ENCODE measurements at regions not wholly inside any gene's neighbourhood (a gene's known extent, or its start where the extent isn't known, plus 50 kb on each side); places are given as distances from the start of the nearest gene placed in this dataset.
"Not testable (repeated sequence)": the region's sequence is repeated elsewhere in the genome, so short reads cannot be mapped to it uniquely, and the experiment has no call there.

DNA sequence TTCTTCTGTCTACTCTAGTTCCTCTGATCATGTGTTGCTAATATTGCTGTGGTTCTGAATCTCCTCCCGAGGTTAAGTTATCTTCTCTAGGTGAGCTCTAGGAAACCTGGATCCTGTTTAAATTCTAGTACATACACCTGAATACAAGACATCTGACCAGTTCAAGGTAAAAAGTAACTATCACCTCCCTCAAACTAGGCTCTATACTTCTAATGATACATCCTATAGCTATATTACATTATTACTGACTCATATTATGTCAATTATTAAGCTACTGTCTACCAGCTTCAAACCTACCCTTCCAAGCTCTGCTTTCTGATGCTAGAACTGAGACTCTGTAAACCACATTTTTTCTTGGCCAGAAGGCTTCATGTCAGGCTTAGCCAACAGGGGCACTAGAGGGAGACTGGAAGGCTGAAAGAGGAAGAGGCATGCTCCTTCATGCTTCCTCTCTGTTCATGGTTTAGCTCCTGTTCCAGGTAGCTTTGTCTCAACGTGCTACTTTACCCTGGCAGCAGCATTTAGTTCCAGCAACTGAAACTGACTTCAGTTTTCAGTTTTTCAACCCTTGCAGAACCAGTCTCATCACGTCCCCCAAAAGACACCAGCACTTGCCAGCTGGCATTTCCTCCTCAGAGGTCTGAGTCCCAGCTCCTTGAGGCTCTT is 148.4 kb upstream of the TOP1 start:
- peaks cover 8% of the 10 kb centered on the region for H3K9me3 Mint-ChIP-seq (ENCODE audit: low read depth)
- H3K36me3 Mint-ChIP-seq (ENCODE audit: low read depth) = peaks cover 3% of the 10 kb centered on the region
- TF ChIP-seq, protein P1, sequence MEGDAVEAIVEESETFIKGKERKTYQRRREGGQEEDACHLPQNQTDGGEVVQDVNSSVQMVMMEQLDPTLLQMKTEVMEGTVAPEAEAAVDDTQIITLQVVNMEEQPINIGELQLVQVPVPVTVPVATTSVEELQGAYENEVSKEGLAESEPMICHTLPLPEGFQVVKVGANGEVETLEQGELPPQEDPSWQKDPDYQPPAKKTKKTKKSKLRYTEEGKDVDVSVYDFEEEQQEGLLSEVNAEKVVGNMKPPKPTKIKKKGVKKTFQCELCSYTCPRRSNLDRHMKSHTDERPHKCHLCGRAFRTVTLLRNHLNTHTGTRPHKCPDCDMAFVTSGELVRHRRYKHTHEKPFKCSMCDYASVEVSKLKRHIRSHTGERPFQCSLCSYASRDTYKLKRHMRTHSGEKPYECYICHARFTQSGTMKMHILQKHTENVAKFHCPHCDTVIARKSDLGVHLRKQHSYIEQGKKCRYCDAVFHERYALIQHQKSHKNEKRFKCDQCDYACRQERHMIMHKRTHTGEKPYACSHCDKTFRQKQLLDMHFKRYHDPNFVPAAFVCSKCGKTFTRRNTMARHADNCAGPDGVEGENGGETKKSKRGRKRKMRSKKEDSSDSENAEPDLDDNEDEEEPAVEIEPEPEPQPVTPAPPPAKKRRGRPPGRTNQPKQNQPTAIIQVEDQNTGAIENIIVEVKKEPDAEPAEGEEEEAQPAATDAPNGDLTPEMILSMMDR (IDR thresholded peaks at IDR 0.05) = no peak
- H3K27ac Mint-ChIP-seq (ENCODE audit: unreplicated experiment) = no peak overlapping the region
- DNase-seq (ENCODE audit: low spot score) = no peak
- H3K4me1 Mint-ChIP-seq (ENCODE audit: low read depth) = peaks cover 3% of the 10 kb centered on the region
- H3K27me3 Mint-ChIP-seq (ENCODE audit: low read depth) = peaks cover 3% of the 10 kb centered on the region
- H3K4me3 Mint-ChIP-seq (ENCODE audit: unreplicated experiment) = no peak overlapping the region

- Mint-ChIP-seq H3K27ac (ENCODE audit: unreplicated experiment) (peak overlapping the region; percentile 23), H3K36me3 (ENCODE audit: low read depth) (peaks cover 3% of the 10 kb centered on the region), H3K9me3 (ENCODE audit: low read depth) (peaks cover 8% of the 10 kb centered on the region), H3K4me1 (ENCODE audit: low read depth) (peaks cover 3% of the 10 kb centered on the region), H3K4me3 (ENCODE audit: unreplicated experiment) (no peak overlapping the region), H3K27me3 (ENCODE audit: low read depth) (peaks cover 7% of the 10 kb centered on the region)
- DNase-seq (ENCODE audit: low spot score) = no peak
- TF ChIP-seq, protein P1 (IDR thresholded peaks at IDR 0.05) = no peak
Observed at GRCh38 chr20:40880729-40881109, 147.9 kb upstream of the TOP1 start.

DNA sequence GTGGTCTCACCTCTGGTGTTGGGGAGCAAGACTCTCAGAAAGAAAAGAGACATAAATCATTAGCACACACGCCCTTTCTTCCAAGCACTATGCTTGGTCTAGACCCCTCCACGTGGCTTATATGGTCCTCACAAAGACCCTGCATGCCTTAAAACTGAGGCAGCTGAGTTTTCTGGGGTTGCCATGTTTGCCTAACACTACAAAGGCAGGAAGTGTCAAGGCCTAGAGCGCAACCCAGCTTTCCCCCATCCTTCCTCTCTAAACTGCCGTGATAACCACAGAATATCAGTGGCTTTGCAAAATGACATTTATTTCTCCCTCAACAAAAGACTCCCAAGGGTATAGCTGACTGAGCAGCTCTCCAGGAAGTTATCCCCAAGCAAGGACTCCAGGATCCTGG is 146.5 kb upstream of the TOP1 start:
- H3K4me1 Mint-ChIP-seq (ENCODE audit: low read depth) = peaks cover 3% of the 10 kb centered on the region
- H3K4me3 Mint-ChIP-seq (ENCODE audit: unreplicated experiment) = no peak overlapping the region
- peaks cover 8% of the 10 kb centered on the region for H3K9me3 Mint-ChIP-seq (ENCODE audit: low read depth)
- TF ChIP-seq, protein P1 (IDR thresholded peaks at IDR 0.05) = no peak
- H3K27me3 Mint-ChIP-seq (ENCODE audit: low read depth) = peaks cover 9% of the 10 kb centered on the region
- H3K27ac Mint-ChIP-seq (ENCODE audit: unreplicated experiment) = no peak overlapping the region
- H3K36me3 Mint-ChIP-seq (ENCODE audit: low read depth) = peaks cover 3% of the 10 kb centered on the region
- DNase-seq (ENCODE audit: low spot score) = no peak

DNA sequence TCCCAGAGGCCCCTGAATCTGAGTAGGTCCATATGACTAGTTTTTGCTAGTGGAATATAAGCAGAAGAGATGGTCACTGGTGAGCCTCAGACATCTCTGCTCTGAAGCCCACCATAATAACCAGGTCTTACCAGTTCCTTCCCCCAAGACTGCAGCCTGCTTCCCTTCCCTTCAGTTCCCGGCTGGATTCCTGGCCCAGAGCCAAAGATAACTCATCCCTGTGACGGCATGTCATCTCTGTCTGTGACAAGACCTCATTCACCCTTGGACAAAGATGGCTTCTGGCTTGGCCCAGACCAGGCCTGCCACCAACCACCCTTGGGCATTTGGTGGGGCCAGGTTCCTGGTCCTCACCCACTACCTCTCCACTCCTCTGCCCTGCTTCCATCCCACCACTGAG is 145.5 kb upstream of the TOP1 start:
- no peak for DNase-seq (ENCODE audit: low spot score)
- TF ChIP-seq, protein P1 (IDR thresholded peaks at IDR 0.05) = no peak
- Mint-ChIP-seq H3K36me3 (ENCODE audit: low read depth) (peaks cover 3% of the 10 kb centered on the region), H3K4me1 (ENCODE audit: low read depth) (peaks cover 3% of the 10 kb centered on the region), H3K27ac (ENCODE audit: unreplicated experiment) (no peak overlapping the region), H3K9me3 (ENCODE audit: low read depth) (peaks cover 8% of the 10 kb centered on the region), H3K4me3 (ENCODE audit: unreplicated experiment) (no peak overlapping the region), H3K27me3 (ENCODE audit: low read depth) (peaks cover 14% of the 10 kb centered on the region)

- H3K27ac Mint-ChIP-seq (ENCODE audit: unreplicated experiment) = no peak overlapping the region
- TF ChIP-seq, protein P1 (IDR thresholded peaks at IDR 0.05) = no peak
- DNase-seq (ENCODE audit: low spot score) = no peak
- H3K36me3 Mint-ChIP-seq (ENCODE audit: low read depth) = no peaks in the 10 kb centered on the region
- peaks cover 3% of the 10 kb centered on the region for H3K4me1 Mint-ChIP-seq (ENCODE audit: low read depth)
- no peak overlapping the region for H3K4me3 Mint-ChIP-seq (ENCODE audit: unreplicated experiment)
- peaks cover 11% of the 10 kb centered on the region for H3K27me3 Mint-ChIP-seq (ENCODE audit: low read depth)
- H3K9me3 Mint-ChIP-seq (ENCODE audit: low read depth) = no peaks in the 10 kb centered on the region
Observed at GRCh38 chr20:40887105-40887504, 141.5 kb upstream of the TOP1 start.

DNA sequence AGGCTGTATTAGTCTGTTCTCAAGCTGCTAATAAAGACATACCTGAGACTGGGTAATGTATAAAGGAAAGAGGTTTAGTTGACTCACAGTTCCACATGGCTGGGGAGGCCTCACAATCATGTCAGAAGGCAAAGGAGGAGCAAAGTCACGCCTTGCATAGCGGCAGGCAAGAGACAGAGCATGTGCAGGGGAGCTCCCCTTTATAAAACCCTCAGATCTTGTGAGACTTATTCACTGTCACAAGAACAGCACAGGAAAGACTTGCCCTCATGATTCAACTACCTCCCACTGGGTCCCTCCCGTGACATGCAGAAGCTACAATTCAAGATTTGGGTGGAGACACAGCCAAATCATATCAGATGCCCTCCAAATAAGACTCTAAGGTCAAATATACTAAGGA is 139.4 kb upstream of the TOP1 start:
- DNase-seq (ENCODE audit: low spot score); H3K4me1 Mint-ChIP-seq (ENCODE audit: low read depth); H3K9me3 Mint-ChIP-seq (ENCODE audit: low read depth); H3K4me3 Mint-ChIP-seq (ENCODE audit: unreplicated experiment); H3K27ac Mint-ChIP-seq (ENCODE audit: unreplicated experiment); H3K36me3 Mint-ChIP-seq (ENCODE audit: low read depth): not testable (repeated sequence)
- peaks cover 15% of the 10 kb centered on the region for H3K27me3 Mint-ChIP-seq (ENCODE audit: low read depth)
